A549 (cell line): ENCODE measurements at regions not wholly inside any gene's neighbourhood (a gene's known extent, or its start where the extent isn't known, plus 50 kb on each side); places are given as distances from the start of the nearest gene placed in this dataset.

ENCODE experiments used
- CTCF ChIP-seq: fragments of >200 bp; sonication (Bioruptor Twin); formaldehyde crosslinking; IDR thresholded peaks from 3 replicates; pipeline ENCODE4 v1.5.1; 2016
- EP300 ChIP-seq, 2 experiments: fragments of >200 bp; sonication (Bioruptor Twin); formaldehyde crosslinking; IDR thresholded peaks; 2 replicates in 1 of 2; 3 replicates in 1 of 2; pipeline ENCODE4 v1.6.1; 2016 to 2017
- ESRRA ChIP-seq: fragments of 150-350 bp; IDR thresholded peaks from 2 replicates; pipeline ENCODE4 v1.6.1; 2014; ENCODE audit warnings: mild to moderate bottlenecking, low read length, borderline replicate concordance
- KDM1A ChIP-seq: fragments of 200-600 bp; sonication (generic); IDR thresholded peaks from 2 replicates; pipeline ENCODE4 v1.6.1; 2016; ENCODE audit warnings: low read depth, mild to moderate bottlenecking
- POLR2A ChIP-seq: IDR thresholded peaks from 2 replicates; pipeline ENCODE4 v1.6.1; 2012; ENCODE audit warnings: mild to moderate bottlenecking, low read length
- RARB ChIP-seq: fragments of 250-450 bp; sonication (Bioruptor Pico); IDR thresholded peaks from 2 replicates; pipeline ENCODE4 v1.8.0; 2021; ENCODE audit warnings: mild to moderate bottlenecking, moderate library complexity
- RFX5 ChIP-seq: fragments of 450-650 bp; IDR thresholded peaks from 2 replicates; pipeline ENCODE4 v1.7.1; 2014; ENCODE audit warnings: antibody characterized with exemption, mild to moderate bottlenecking, moderate library complexity

- TF ChIP-seq RARB (CRISPR knock-in tag): no peak
- no peak for TF ChIP-seq CTCF
- TF ChIP-seq POLR2A: no peak
- TF ChIP-seq EP300 (IDR thresholded peaks at IDR 0.05): no peak
- TF ChIP-seq KDM1A: no peak
- no peak for TF ChIP-seq ESRRA
- TF ChIP-seq RFX5: no peak
These were observed 107.6 kb upstream of the CEP85L start for GRCh38 chr6:118758946-118759345.
